ENCODE measurements at regions not wholly inside any gene's neighbourhood (a gene's known extent, or its start where the extent isn't known, plus 50 kb on each side); places are given as distances from the start of the nearest gene placed in this dataset.

- no peak for TF ChIP-seq AHR (CRISPR knock-in tag; IDR thresholded peaks at IDR 0.05)
- no peak for TF ChIP-seq HNRNPK (IDR thresholded peaks at IDR 0.05; ENCODE audit: low read depth, low read length, poor library complexity, severe bottlenecking)
- no peak for TF ChIP-seq CREB3 (CRISPR knock-in tag; IDR thresholded peaks at IDR 0.05)
- TF ChIP-seq TCF7 (IDR thresholded peaks at IDR 0.05; ENCODE audit: low read depth): no peak
- TF ChIP-seq ZNF740 (CRISPR knock-in tag; IDR thresholded peaks at IDR 0.05): no peak
- no peak for TF ChIP-seq ZBTB21 (CRISPR knock-in tag; IDR thresholded peaks at IDR 0.05)
Observed at GRCh38 chr20:7240490-7240889, 473.0 kb downstream of the BMP2 start.
